Erythroblast (primary cell): ENCODE measurements at regions not wholly inside any gene's neighbourhood (a gene's known extent, or its start where the extent isn't known, plus 50 kb on each side); places are given as distances from the start of the nearest gene placed in this dataset.

ENCODE experiments used
- DNase-seq, 2 experiments: peaks; one replicate each; lab custom pipeline; 2025; lab: John Stamatoyannopoulos, UW
- GATA1 ChIP-seq: IDR thresholded peaks from 2 replicates; pipeline ENCODE4 v1.6.1; 2011; ENCODE audit warnings: low read depth, mild to moderate bottlenecking, control low read depth, low read length, moderate library complexity
- POLR2A ChIP-seq: IDR thresholded peaks from 2 replicates; pipeline ENCODE4 v1.6.1; 2011; ENCODE audit warnings: mild to moderate bottlenecking, low read length

- TF ChIP-seq GATA1, result no peak
- no peak for TF ChIP-seq POLR2A
- no peak for DNase-seq
These were observed 60.1 kb upstream of the PPP2R2D start for GRCh38 chr10:131840788-131841118.

GRCh38 chr10:131841131-131841660, 59.6 kb upstream of the PPP2R2D start:
- no peak for DNase-seq
- TF ChIP-seq GATA1 (no peak), POLR2A (no peak)

- TF ChIP-seq GATA1 (no peak), POLR2A (no peak)
- DNase-seq, result no peak
These were observed 59.1 kb upstream of the PPP2R2D start for GRCh38 chr10:131841661-131842139.

- TF ChIP-seq POLR2A (no peak), GATA1 (no peak)
These were observed 58.3 kb upstream of the PPP2R2D start for GRCh38 chr10:131842351-131843088.

GRCh38 chr10:131843089-131843595, 57.7 kb upstream of the PPP2R2D start:
- TF ChIP-seq POLR2A (no peak), GATA1 (no peak)
- no peak for DNase-seq

More at GRCh38 chr10:131842351-131843088, 58.3 kb upstream of the PPP2R2D start:
- no peak for DNase-seq

GRCh38 chr10:131843881-131844284, 56.9 kb upstream of the PPP2R2D start:
- no peak for TF ChIP-seq POLR2A
- TF ChIP-seq GATA1, result no peak
- no peak for DNase-seq

GRCh38 chr10:131844529-131845084, 56.2 kb upstream of the PPP2R2D start:
- DNase-seq, result no peak
- TF ChIP-seq GATA1 (no peak), POLR2A (no peak)

- no peak for TF ChIP-seq POLR2A
- TF ChIP-seq GATA1, result no peak
- no peak for DNase-seq
These were observed 55.1 kb upstream of the PPP2R2D start for GRCh38 chr10:131845505-131846239.

GRCh38 chr10:131846240-131847101, 54.3 kb upstream of the PPP2R2D start:
- no peak for TF ChIP-seq GATA1
- TF ChIP-seq POLR2A, result no peak
- DNase-seq, result no peak

- TF ChIP-seq GATA1, result no peak
- no peak for TF ChIP-seq POLR2A
- no peak for DNase-seq
These were observed 53.5 kb upstream of the PPP2R2D start for GRCh38 chr10:131847241-131847783.

- DNase-seq, result no peak
- TF ChIP-seq GATA1 (no peak), POLR2A (no peak)
These were observed 52.5 kb upstream of the PPP2R2D start for GRCh38 chr10:131848296-131848695.

- no peak for DNase-seq
- TF ChIP-seq POLR2A (no peak), GATA1 (no peak)
These were observed 51.8 kb upstream of the PPP2R2D start for GRCh38 chr10:131848741-131849590.
